CD14-positive monocyte (primary cell): ENCODE measurements at regions not wholly inside any gene's neighbourhood (a gene's known extent, or its start where the extent isn't known, plus 50 kb on each side); places are given as distances from the start of the nearest gene placed in this dataset.

ENCODE experiments used
- DNase-seq, 3 donors: peaks; one replicate each; pipeline ENCODE4 v3.0.0-alpha.2; 2011 to 2022
- H2AFZ ChIP-seq: 2 replicates; pipeline ENCODE4 v1.6.0; 2012; ENCODE audit warnings: mild to moderate bottlenecking, low read depth, low read length, inconsistent platforms; ENCODE audit not compliant: insufficient read depth, poor library complexity, severe bottlenecking
- H3K27ac ChIP-seq, 2 donors: 1 replicate in 1 of 2; 2 replicates in 1 of 2; pipeline ENCODE4 v1.5.1; 2012 to 2013; ENCODE audit warnings: low read length in 2 of 2, control low read depth in 1 of 2, inconsistent platforms in 1 of 2, low read depth in 1 of 2, mild to moderate bottlenecking in 1 of 2
- H3K27me3 ChIP-seq, 2 donors: one replicate each; pipeline versions ENCODE4 v1.6.0 to v1.6.1; 2011 to 2013; ENCODE audit warnings: low read length in 2 of 2; ENCODE audit not compliant: control insufficient read depth in 2 of 2, insufficient read depth in 2 of 2
- H3K36me3 ChIP-seq, 2 donors: replicated peaks in 1 of 2; 1 replicate in 1 of 2; 2 replicates in 1 of 2; pipeline versions ENCODE4 v1.5.1 to v1.6.1; 2012 to 2013; ENCODE audit warnings: low read length in 2 of 2, control low read depth in 1 of 2, inconsistent platforms in 1 of 2, mild to moderate bottlenecking in 1 of 2; ENCODE audit not compliant: insufficient read depth in 2 of 2, control insufficient read depth in 1 of 2
- H3K4me1 ChIP-seq, 2 donors: 1 replicate in 1 of 2; 2 replicates in 1 of 2; pipeline versions ENCODE4 v1.5.1 to v1.6.1; 2012 to 2013; ENCODE audit warnings: low read length in 2 of 2, control low read depth in 1 of 2, inconsistent platforms in 1 of 2, mild to moderate bottlenecking in 1 of 2, moderate library complexity in 1 of 2; ENCODE audit not compliant: insufficient read depth in 2 of 2, control insufficient read depth in 1 of 2
- H3K4me2 ChIP-seq: replicated peaks from 2 replicates; pipeline ENCODE3; 2012; ENCODE audit warnings: low read length, moderate library complexity, mild to moderate bottlenecking; ENCODE audit not compliant: poor library complexity, severe bottlenecking; ENCODE audit errors: extremely low read depth
- H3K4me3 ChIP-seq, 3 experiments: fragments of 200-600 bp in 1 of 3; sonication (generic) in 1 of 3; replicated peaks in 1 of 3; 1 replicate in 2 of 3; 2 replicates in 1 of 3; pipeline ENCODE4 v1.5.1; 2011 to 2013; ENCODE audit warnings: low read length in 3 of 3, mild to moderate bottlenecking in 3 of 3, control low read depth in 2 of 3, low read depth in 2 of 3, inconsistent platforms in 1 of 3, moderate library complexity in 1 of 3
- H3K79me2 ChIP-seq: 2 replicates; pipeline ENCODE4 v1.6.0; 2012; ENCODE audit warnings: mild to moderate bottlenecking, control low read depth, inconsistent platforms, low read length, moderate library complexity; ENCODE audit not compliant: insufficient read depth
- H3K9ac ChIP-seq: 2 replicates; pipeline ENCODE4 v1.6.0; 2017; ENCODE audit warnings: low read length, mild to moderate bottlenecking; ENCODE audit not compliant: insufficient read depth, poor library complexity, severe bottlenecking
- H3K9me3 ChIP-seq, 2 donors: replicated peaks in 1 of 2; 1 replicate in 1 of 2; 2 replicates in 1 of 2; pipeline versions ENCODE4 v1.5.1 to v1.6.1; 2012 to 2013; ENCODE audit warnings: low read length in 2 of 2, control low read depth in 1 of 2; ENCODE audit not compliant: control insufficient read depth in 1 of 2, insufficient read depth in 1 of 2
- H4K20me1 ChIP-seq: 2 replicates; pipeline ENCODE4 v1.6.0; 2012; ENCODE audit warnings: mild to moderate bottlenecking, low read length, control low read depth, moderate library complexity; ENCODE audit not compliant: insufficient read depth
- H3K27ac Mint-ChIP-seq, 7 donors: one replicate each; pipeline ENCODE4 v1.8.0; 2020; ENCODE audit warnings: mild to moderate bottlenecking in 7 of 7, mixed read lengths in 7 of 7, moderate library complexity in 6 of 7, inconsistent platforms in 2 of 7
- H3K27me3 Mint-ChIP-seq, 3 donors: one replicate each; pipeline ENCODE4 v1.8.0; 2021 to 2022; ENCODE audit warnings: low read depth in 3 of 3, mild to moderate bottlenecking in 3 of 3, mixed read lengths in 3 of 3, moderate library complexity in 3 of 3, inconsistent platforms in 1 of 3
- H3K36me3 Mint-ChIP-seq, 2 donors: one replicate each; pipeline ENCODE4 v1.8.0; 2020; ENCODE audit warnings: mixed read lengths in 2 of 2, inconsistent platforms in 1 of 2, mild to moderate bottlenecking in 1 of 2
- H3K4me1 Mint-ChIP-seq: one replicate; pipeline ENCODE4 v1.8.0; 2020; ENCODE audit warnings: mild to moderate bottlenecking, mixed read lengths
- H3K4me3 Mint-ChIP-seq, 2 donors: one replicate each; pipeline ENCODE4 v1.8.0; 2020; ENCODE audit warnings: mild to moderate bottlenecking in 2 of 2, mixed read lengths in 2 of 2, moderate library complexity in 1 of 2
- H3K9me3 Mint-ChIP-seq, 7 donors: one replicate each; pipeline ENCODE4 v1.8.0; 2020 to 2022; ENCODE audit warnings: mixed read lengths in 7 of 7, mild to moderate bottlenecking in 6 of 7, moderate library complexity in 6 of 7, inconsistent platforms in 2 of 7
- WGBS: methylation state at CpG from one replicate; pipeline ENCODE4 v1.1.5; 2013; ENCODE audit warnings: missing lambda C conversion rate; ENCODE audit not compliant: insufficient coverage; 5-methylcytosine and 5-hydroxymethylcytosine counted together
- intact Hi-C, 2 donors: fragments of 100-400 bp; cut with micrococcal nuclease; formaldehyde crosslinking; loops; one replicate each; pipeline versions ENCODE4 v1.15.0 to v1.15.1; 2023
- TF ChIP-seq, protein P1 (sequence below): fragments of 200-600 bp; IDR thresholded peaks from one replicate; pipeline ENCODE4 v1.8.0; 2022; ENCODE audit warnings: antibody characterized with exemption, mild to moderate bottlenecking

DNA sequence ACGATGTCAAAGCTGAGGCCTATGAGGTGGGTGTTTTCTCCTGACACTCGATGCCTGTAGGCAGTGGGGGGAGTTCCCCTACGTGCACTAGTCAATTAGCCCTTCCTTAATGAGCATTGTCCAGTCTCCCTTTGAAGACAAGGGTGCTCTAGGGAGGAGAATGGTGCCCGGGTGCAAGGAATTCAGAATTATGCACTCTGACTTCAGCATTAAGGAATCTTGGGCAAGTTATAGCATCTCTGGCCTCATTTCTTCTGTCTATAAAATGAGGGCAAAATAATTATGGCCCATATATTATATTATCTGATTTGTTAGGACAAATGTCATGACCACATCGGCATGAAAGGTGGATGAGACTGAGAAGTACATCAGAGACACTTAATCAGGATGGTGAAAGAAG, 82.1 kb upstream of the SLC7A1 start:
- Mint-ChIP-seq H3K27ac (no peak overlapping the region), H3K9me3 (peaks cover 0 to 14% (median 3%) of the 10 kb centered on the region in 7 donors), H3K27me3 (peaks cover 4 to 9% (median 6%) of the 10 kb centered on the region in 3 donors), H3K4me1 (no peaks in the 10 kb centered on the region), H3K4me3 (no peak overlapping the region), H3K36me3 (no peaks in the 10 kb centered on the region)
- Histone ChIP-seq H3K4me2 (no peak overlapping the region), H3K27ac (no peak overlapping the region), H2AFZ (no peak overlapping the region), H3K27me3 (no peaks in the 10 kb centered on the region), H3K9ac (no peak overlapping the region), H3K4me1 (no peaks in the 10 kb centered on the region), H3K36me3 (no peaks in the 10 kb centered on the region), H3K4me3 (no peak overlapping the region), H3K9me3 (no peaks in the 10 kb centered on the region), H3K79me2 (no peaks in the 10 kb centered on the region), H4K20me1 (no peaks in the 10 kb centered on the region)
- intact Hi-C loops, result no loop called here
- WGBS, result 90% methylated on average over 2 of the region's 5 CpGs
- DNase-seq, result no peak
- TF ChIP-seq, protein P1, sequence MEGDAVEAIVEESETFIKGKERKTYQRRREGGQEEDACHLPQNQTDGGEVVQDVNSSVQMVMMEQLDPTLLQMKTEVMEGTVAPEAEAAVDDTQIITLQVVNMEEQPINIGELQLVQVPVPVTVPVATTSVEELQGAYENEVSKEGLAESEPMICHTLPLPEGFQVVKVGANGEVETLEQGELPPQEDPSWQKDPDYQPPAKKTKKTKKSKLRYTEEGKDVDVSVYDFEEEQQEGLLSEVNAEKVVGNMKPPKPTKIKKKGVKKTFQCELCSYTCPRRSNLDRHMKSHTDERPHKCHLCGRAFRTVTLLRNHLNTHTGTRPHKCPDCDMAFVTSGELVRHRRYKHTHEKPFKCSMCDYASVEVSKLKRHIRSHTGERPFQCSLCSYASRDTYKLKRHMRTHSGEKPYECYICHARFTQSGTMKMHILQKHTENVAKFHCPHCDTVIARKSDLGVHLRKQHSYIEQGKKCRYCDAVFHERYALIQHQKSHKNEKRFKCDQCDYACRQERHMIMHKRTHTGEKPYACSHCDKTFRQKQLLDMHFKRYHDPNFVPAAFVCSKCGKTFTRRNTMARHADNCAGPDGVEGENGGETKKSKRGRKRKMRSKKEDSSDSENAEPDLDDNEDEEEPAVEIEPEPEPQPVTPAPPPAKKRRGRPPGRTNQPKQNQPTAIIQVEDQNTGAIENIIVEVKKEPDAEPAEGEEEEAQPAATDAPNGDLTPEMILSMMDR, result no peak

DNA sequence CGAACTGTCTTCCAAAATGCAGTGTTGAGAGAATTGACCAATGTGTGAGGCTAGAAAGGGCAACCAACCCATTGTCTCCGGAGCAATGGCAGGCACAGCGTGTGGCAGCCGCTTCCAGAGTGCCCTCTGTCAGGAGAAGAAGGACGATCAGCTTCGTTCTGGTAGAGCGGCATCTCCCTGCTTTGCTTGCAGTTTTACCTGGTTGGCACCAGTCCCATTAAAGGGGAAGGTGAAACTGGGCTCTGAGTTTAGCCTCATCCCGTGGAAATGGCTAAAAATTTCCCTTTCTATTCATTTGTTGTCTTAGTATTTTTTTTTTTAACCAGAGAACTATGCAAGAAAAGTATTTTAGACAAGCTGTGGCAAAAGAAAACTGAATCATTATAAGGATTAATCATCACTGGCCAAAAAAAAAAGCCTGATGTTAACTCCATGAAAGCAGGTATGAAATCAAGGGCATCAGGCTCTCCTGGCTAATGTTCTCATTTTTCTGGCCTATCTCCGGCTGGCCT, 81.5 kb upstream of the SLC7A1 start:
- H3K4me2 ChIP-seq, result no peak overlapping the region
- H3K27ac ChIP-seq, result no peak overlapping the region
- H3K9ac ChIP-seq, result no peak overlapping the region
- intact Hi-C loops, result no loop called here
- no peaks in the 10 kb centered on the region for H3K9me3 ChIP-seq
- TF ChIP-seq, protein P1, result no peak
- WGBS, result 93% methylated on average over 6 of the region's 9 CpGs
- peaks cover under 1 to 11% (median 5%) of the 10 kb centered on the region in 3 donors for H3K27me3 Mint-ChIP-seq
- H3K36me3 ChIP-seq, result no peaks in the 10 kb centered on the region
- no peaks in the 10 kb centered on the region for H4K20me1 ChIP-seq
- H3K4me3 Mint-ChIP-seq, result no peak overlapping the region
- no peaks in the 10 kb centered on the region for H3K4me1 Mint-ChIP-seq
- H3K36me3 Mint-ChIP-seq, result no peaks in the 10 kb centered on the region
- no peaks in the 10 kb centered on the region for H3K79me2 ChIP-seq
- DNase-seq, result no peak
- no peaks in the 10 kb centered on the region for H3K4me1 ChIP-seq
- H3K27ac Mint-ChIP-seq, result no peak overlapping the region
- H3K9me3 Mint-ChIP-seq, result peaks cover 0 to 14% (median 3%) of the 10 kb centered on the region in 7 donors
- H3K4me3 ChIP-seq, result no peak overlapping the region
- no peaks in the 10 kb centered on the region for H3K27me3 ChIP-seq
- no peak overlapping the region for H2AFZ ChIP-seq
